Panc1 (cell line): ENCODE measurements at regions not wholly inside any gene's neighbourhood (a gene's known extent, or its start where the extent isn't known, plus 50 kb on each side); places are given as distances from the start of the nearest gene placed in this dataset.

ENCODE experiments used
- ATAC-seq: fragments of 200-7000 bp; cut with Tn5 transposase; 2 replicates; pipeline ENCODE4 v1.9.1; 2020; ENCODE audit warnings: mild to moderate bottlenecking, moderate library complexity
- BruUV-seq: library from RNA; stranded (reverse); fragments of 400-500 nt; replicated peaks from 2 replicates; lab custom pipeline; 2021; lab: Mats Ljungman, UMichigan
- CTCF ChIA-PET: fragments of 300-600 bp; sonication (Branson Sonifier 250); formaldehyde crosslinking; loops from one replicate; lab custom pipeline; 2022; ENCODE audit warnings: antibody characterized with exemption; lab: Charles Lee
- POLR2A ChIA-PET: fragments of 300-600 bp; sonication (Branson Sonifier 250); formaldehyde crosslinking; loops from one replicate; lab custom pipeline; 2022; ENCODE audit warnings: antibody characterized with exemption; lab: Charles Lee
- DNase-seq: peaks from one replicate; pipeline ENCODE4 v3.0.0-alpha.2; 2010; ENCODE audit warnings: low read depth, low spot score
- H3K27ac ChIP-seq: 2 replicates; pipeline ENCODE4 v1.5.1; 2011; ENCODE audit warnings: mild to moderate bottlenecking, low read length, inconsistent platforms
- H3K27me3 ChIP-seq: fragments of 200-500 bp; sonication (Bioruptor generic); 2 replicates; pipeline ENCODE4 v1.6.0; 2014; ENCODE audit warnings: low read length, inconsistent platforms; ENCODE audit not compliant: control insufficient read depth, insufficient read depth
- H3K36me3 ChIP-seq: fragments of 200-500 bp; sonication (Bioruptor generic); 2 replicates; pipeline ENCODE4 v1.5.1; 2014; ENCODE audit warnings: inconsistent platforms, mild to moderate bottlenecking, low read length, moderate library complexity; ENCODE audit not compliant: control insufficient read depth, insufficient read depth
- H3K4me1 ChIP-seq: 2 replicates; pipeline ENCODE4 v1.5.1; 2011; ENCODE audit warnings: inconsistent platforms, mild to moderate bottlenecking, low read length, moderate library complexity; ENCODE audit not compliant: control insufficient read depth, insufficient read depth
- H3K4me3 ChIP-seq, 2 experiments: 2 replicates each; pipeline ENCODE4 v1.5.1; 2011 to 2012; ENCODE audit warnings: low read depth in 2 of 2, low read length in 2 of 2, mild to moderate bottlenecking in 2 of 2, inconsistent platforms in 1 of 2, moderate library complexity in 1 of 2
- H3K9me3 ChIP-seq: fragments of 200-500 bp; sonication (Bioruptor generic); 2 replicates; pipeline ENCODE4 v1.5.1; 2014; ENCODE audit warnings: low read depth, mild to moderate bottlenecking, inconsistent platforms, low read length, moderate library complexity; ENCODE audit not compliant: control insufficient read depth, insufficient read depth
- CTCF ChIP-seq: fragments of 450-650 bp; IDR thresholded peaks from 2 replicates; pipeline ENCODE4 v1.5.1; 2017; ENCODE audit warnings: mild to moderate bottlenecking
- POLR2AphosphoS5 ChIP-seq: IDR thresholded peaks from 2 replicates; pipeline ENCODE4 v1.6.1; 2012; ENCODE audit warnings: mild to moderate bottlenecking, low read depth, low read length, moderate library complexity
- REST ChIP-seq, 2 experiments: IDR thresholded peaks; 2 replicates each; pipeline ENCODE4 v1.6.1; 2011 to 2012; ENCODE audit warnings: low read depth in 2 of 2, control low read depth in 1 of 2, low read length in 1 of 2, mild to moderate bottlenecking in 1 of 2, moderate library complexity in 1 of 2; ENCODE audit not compliant: insufficient read depth in 1 of 2
- SIN3A ChIP-seq: IDR thresholded peaks from 2 replicates; pipeline ENCODE4 v1.6.1; 2012; ENCODE audit warnings: low read depth, mild to moderate bottlenecking, low read length, moderate library complexity, borderline replicate concordance; ENCODE audit not compliant: insufficient read depth
- TCF7L2 ChIP-seq: IDR thresholded peaks from 2 replicates; pipeline ENCODE4 v1.6.1; 2011; ENCODE audit warnings: mild to moderate bottlenecking, low read depth, low read length, inconsistent platforms
- in situ Hi-C: cut with HindIII; loops from 2 replicates; pipeline ENCODE4 v1.10.0; 2016; ENCODE audit warnings: low sequenced_read_pairs, low pct_unique_long_range_greater_than_20kb
- intact Hi-C: fragments of 100-400 bp; cut with micrococcal nuclease; formaldehyde crosslinking; loops from one replicate; pipeline ENCODE4 v1.10.0; 2022; ENCODE audit not compliant: unreplicated experiment

GRCh38 chrX:39504227-39504626, 593.5 kb downstream of the BCOR start:
- TF ChIP-seq POLR2AphosphoS5, result no peak
- TF ChIP-seq SIN3A, result no peak
- no peak for TF ChIP-seq TCF7L2
- TF ChIP-seq CTCF, result no peak
- no peak for TF ChIP-seq REST (IDR thresholded peaks at IDR 0.05; ENCODE audit: insufficient read depth in 1 of 2, low read depth in 2 of 2, low read length in 1 of 2)
- DNase-seq (no peak), ATAC-seq (no peak)
- Histone ChIP-seq H3K27ac (no peak overlapping the region), H3K4me3 (no peak overlapping the region), H3K4me1 (no peaks in the 10 kb centered on the region), H3K27me3 (no peaks in the 10 kb centered on the region), H3K9me3 (no peaks in the 10 kb centered on the region), H3K36me3 (no peaks in the 10 kb centered on the region)
- no TSS peak for BruUV-seq
- ChIA-PET POLR2A (no interaction called here), CTCF (no interaction called here)
- intact Hi-C loops (no loop called here), in situ Hi-C loops (no loop called here)

GRCh38 chrX:39504850-39505259, 592.9 kb downstream of the BCOR start:
- CTCF ChIA-PET, result no interaction called here
- POLR2A ChIA-PET, result no interaction called here
- intact Hi-C loops (no loop called here), in situ Hi-C loops (no loop called here)
- Histone ChIP-seq H3K36me3 (no peaks in the 10 kb centered on the region), H3K4me1 (no peaks in the 10 kb centered on the region), H3K9me3 (no peaks in the 10 kb centered on the region), H3K27ac (no peak overlapping the region), H3K4me3 (no peak overlapping the region), H3K27me3 (no peaks in the 10 kb centered on the region)
- no peak for ATAC-seq
- no peak for DNase-seq
- TF ChIP-seq REST (IDR thresholded peaks at IDR 0.05; ENCODE audit: insufficient read depth in 1 of 2, low read depth in 2 of 2, low read length in 1 of 2), result no peak
- no peak for TF ChIP-seq CTCF
- no peak for TF ChIP-seq TCF7L2
- TF ChIP-seq POLR2AphosphoS5, result no peak
- TF ChIP-seq SIN3A, result no peak
- BruUV-seq, result no TSS peak
